ENCODE measurements at regions not wholly inside any gene's neighbourhood (a gene's known extent, or its start where the extent isn't known, plus 50 kb on each side); places are given as distances from the start of the nearest gene placed in this dataset.

DNA sequence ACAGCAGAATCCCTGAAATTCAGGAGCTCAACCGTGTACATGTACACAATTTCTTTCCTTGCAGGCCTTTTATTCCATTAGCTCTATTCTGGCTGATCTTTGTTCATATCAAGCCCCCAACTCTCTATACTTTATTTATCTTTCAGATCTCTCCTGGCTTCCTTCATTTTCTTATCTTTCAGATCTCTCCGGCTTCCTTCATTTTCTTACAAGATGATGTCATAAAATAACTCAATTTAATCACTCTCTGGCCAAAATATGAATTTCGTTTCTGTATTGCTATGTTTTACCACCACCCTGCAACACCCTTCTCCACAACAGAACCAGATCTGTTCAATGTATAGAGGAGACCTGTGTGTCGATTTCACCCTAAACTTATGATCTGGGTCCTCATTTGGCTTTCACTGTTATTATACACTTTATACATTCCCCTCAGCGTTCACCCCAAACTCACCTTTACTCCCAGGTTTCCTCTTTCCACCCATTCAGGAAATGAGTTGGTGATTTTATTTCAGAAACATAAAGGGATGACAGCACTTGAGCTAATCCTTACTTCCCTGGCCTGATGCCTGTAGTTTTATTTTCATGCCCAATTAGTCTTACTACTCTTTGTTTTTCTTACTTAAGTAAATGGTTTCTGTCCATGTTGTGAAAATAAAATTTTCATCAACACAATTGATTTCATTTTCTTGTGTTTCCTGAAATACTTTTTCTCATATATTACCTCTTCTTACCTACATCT lies 195.5 kb downstream of the BCHE start:
- H3K36me3 ChIP-seq = no peaks in the 10 kb centered on the region
- WGBS, 5 donors = 55 to 66% (median 57%) methylated on average over 5 of the region's 5 CpGs
- H3K4me1 ChIP-seq = no peaks in the 10 kb centered on the region
- TF ChIP-seq POLR2A (IDR thresholded peaks at IDR 0.05) (no peak), POLR2AphosphoS5 (IDR thresholded peaks at IDR 0.05) (no peak)
- TF ChIP-seq, protein P1, sequence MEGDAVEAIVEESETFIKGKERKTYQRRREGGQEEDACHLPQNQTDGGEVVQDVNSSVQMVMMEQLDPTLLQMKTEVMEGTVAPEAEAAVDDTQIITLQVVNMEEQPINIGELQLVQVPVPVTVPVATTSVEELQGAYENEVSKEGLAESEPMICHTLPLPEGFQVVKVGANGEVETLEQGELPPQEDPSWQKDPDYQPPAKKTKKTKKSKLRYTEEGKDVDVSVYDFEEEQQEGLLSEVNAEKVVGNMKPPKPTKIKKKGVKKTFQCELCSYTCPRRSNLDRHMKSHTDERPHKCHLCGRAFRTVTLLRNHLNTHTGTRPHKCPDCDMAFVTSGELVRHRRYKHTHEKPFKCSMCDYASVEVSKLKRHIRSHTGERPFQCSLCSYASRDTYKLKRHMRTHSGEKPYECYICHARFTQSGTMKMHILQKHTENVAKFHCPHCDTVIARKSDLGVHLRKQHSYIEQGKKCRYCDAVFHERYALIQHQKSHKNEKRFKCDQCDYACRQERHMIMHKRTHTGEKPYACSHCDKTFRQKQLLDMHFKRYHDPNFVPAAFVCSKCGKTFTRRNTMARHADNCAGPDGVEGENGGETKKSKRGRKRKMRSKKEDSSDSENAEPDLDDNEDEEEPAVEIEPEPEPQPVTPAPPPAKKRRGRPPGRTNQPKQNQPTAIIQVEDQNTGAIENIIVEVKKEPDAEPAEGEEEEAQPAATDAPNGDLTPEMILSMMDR (IDR thresholded peaks at IDR 0.05 in 8 of 11, conservative IDR thresholded peaks at IDR 0.05 in 3 of 11) = no peak
- H3K4me3 ChIP-seq = no peak overlapping the region
- H3K27me3 ChIP-seq (replicated peaks in 1 of 7) = no peaks in the 10 kb centered on the region
- peaks cover 0 to 9% (median 0%) of the 10 kb centered on the region in 8 donors for H3K9me3 ChIP-seq
- no peak overlapping the region for H3K27ac ChIP-seq
- no peak for DNase-seq
- intact Hi-C loops (cut with DNase I; ENCODE audit: low total_unique reads) = no loop called here

DNA sequence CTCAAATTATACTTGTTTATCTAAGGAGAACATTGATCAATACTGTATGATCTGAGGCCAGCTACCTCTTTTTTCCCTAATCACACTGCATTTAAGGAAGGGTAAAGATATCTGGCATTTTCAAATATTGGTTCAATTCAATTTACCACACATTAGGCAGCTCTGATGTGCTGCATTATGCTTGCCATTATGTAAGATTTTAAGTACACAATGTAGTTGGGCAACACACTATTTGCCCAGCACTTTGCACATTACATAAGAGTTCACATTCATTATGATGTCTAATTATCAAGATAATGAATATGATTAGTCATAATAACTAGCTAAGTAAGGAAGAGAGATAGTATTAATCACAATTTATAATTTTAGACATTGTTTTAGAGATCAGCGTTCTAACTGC lies 196.3 kb downstream of the BCHE start:
- H3K4me1 ChIP-seq = no peaks in the 10 kb centered on the region
- H3K4me3 ChIP-seq = no peak overlapping the region
- TF ChIP-seq POLR2AphosphoS5 (IDR thresholded peaks at IDR 0.05) (no peak), POLR2A (IDR thresholded peaks at IDR 0.05) (no peak)
- TF ChIP-seq, protein P1 (IDR thresholded peaks at IDR 0.05 in 8 of 11, conservative IDR thresholded peaks at IDR 0.05 in 3 of 11) = no peak
- no peaks in the 10 kb centered on the region for H3K36me3 ChIP-seq
- no peak for DNase-seq
- intact Hi-C loops (cut with DNase I; ENCODE audit: low total_unique reads) = no loop called here
- no peaks in the 10 kb centered on the region for H3K27me3 ChIP-seq (replicated peaks in 1 of 7)
- H3K9me3 ChIP-seq = peaks cover 0 to 9% (median 0%) of the 10 kb centered on the region in 8 donors
- no peak overlapping the region for H3K27ac ChIP-seq
- WGBS, 5 donors = 88 to 98% (median 90%) methylated on average over 1 of the region's 1 CpG

DNA sequence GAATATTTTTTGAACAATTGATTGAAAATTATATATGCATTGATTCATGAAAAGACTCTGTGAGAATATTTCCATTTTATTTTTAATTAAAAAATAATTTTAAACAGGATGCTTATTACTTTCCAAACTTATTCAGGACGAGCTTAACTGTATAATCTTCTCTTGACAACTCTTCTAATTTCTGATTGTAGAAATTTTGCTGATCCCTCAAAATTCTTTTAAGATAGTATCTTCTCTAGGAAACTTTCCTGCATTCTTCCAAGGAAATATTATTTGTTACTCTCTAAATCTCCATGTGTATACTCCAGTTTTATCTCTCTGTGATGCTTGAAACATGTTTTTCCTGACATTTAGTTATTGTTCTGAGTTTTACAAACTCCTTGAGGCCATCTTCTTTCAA lies 197.2 kb downstream of the BCHE start:
- intact Hi-C loops (cut with DNase I; ENCODE audit: low total_unique reads) = no loop called here
- WGBS, 5 donors = 36 to 58% (median 49%) methylated on average over 1 of the region's 1 CpG
- Histone ChIP-seq H3K36me3 (no peaks in the 10 kb centered on the region), H3K4me1 (no peaks in the 10 kb centered on the region), H3K27me3 (replicated peaks in 1 of 7) (no peaks in the 10 kb centered on the region), H3K27ac (no peak overlapping the region), H3K4me3 (no peak overlapping the region), H3K9me3 (no peaks in the 10 kb centered on the region)
- TF ChIP-seq, protein P1 (IDR thresholded peaks at IDR 0.05 in 8 of 11, conservative IDR thresholded peaks at IDR 0.05 in 3 of 11) = no peak
- TF ChIP-seq POLR2AphosphoS5 (IDR thresholded peaks at IDR 0.05) (no peak), POLR2A (IDR thresholded peaks at IDR 0.05) (no peak)
- no peak for DNase-seq

DNA sequence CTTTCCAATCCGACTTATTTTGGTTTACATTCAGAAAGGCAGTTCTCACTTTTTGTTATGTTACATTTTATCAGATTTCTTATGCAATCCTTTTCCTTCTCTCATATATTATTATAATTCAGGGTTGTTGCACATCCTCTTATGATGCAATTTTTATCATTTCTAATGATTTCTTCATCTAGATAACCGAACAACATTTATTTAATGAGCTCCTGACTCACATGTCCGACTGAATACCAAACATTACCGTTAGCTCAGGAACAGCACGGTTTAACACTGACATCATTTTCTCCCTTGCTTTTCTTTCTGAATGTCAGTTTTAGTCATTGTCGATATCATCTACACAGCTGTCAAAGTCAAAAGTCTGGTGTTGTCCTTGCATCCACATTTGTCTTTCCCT lies 199.2 kb downstream of the BCHE start:
- intact Hi-C loops (cut with DNase I; ENCODE audit: low total_unique reads) = no loop called here
- WGBS, 5 donors = 84 to 92% (median 88%) methylated on average over 6 of the region's 6 CpGs
- Histone ChIP-seq H3K27me3 (replicated peaks in 1 of 7) (no peaks in the 10 kb centered on the region), H3K27ac (no peak overlapping the region), H3K4me1 (no peaks in the 10 kb centered on the region), H3K36me3 (no peaks in the 10 kb centered on the region), H3K9me3 (peaks cover 0 to 7% (median 0%) of the 10 kb centered on the region in 8 donors), H3K4me3 (no peak overlapping the region)
- TF ChIP-seq, protein P1 (IDR thresholded peaks at IDR 0.05 in 8 of 11, conservative IDR thresholded peaks at IDR 0.05 in 3 of 11) = no peak
- TF ChIP-seq POLR2A (IDR thresholded peaks at IDR 0.05) (no peak), POLR2AphosphoS5 (IDR thresholded peaks at IDR 0.05) (no peak)
- DNase-seq = no peak
